Mesodermal cell (in vitro differentiated cells): ENCODE measurements at regions not wholly inside any gene's neighbourhood (a gene's known extent, or its start where the extent isn't known, plus 50 kb on each side); places are given as distances from the start of the nearest gene placed in this dataset.

Experiments
- H3K27ac ChIP-seq: 2 replicates; pipeline ENCODE4 v1.7.0; 2013; ENCODE audit warnings: mild to moderate bottlenecking, low read depth, low read length, moderate library complexity; ENCODE audit not compliant: severe bottlenecking
- H3K36me3 ChIP-seq: 2 replicates; pipeline ENCODE4 v1.7.1; 2013; ENCODE audit warnings: mild to moderate bottlenecking, low read length, moderate library complexity; ENCODE audit not compliant: control insufficient read depth, insufficient read depth
- H3K4me1 ChIP-seq: one replicate; pipeline ENCODE4 v1.7.1; 2013; ENCODE audit warnings: mild to moderate bottlenecking, low read length; ENCODE audit not compliant: insufficient read depth, control insufficient read depth, poor library complexity, severe bottlenecking
- H3K4me3 ChIP-seq: 2 replicates; pipeline ENCODE4 v1.7.0; 2013; ENCODE audit warnings: low read length, control low read depth, mild to moderate bottlenecking; ENCODE audit not compliant: insufficient read depth, poor library complexity, severe bottlenecking; ENCODE audit errors: extremely low read depth
- H3K9me3 ChIP-seq: 2 replicates; pipeline ENCODE4 v1.7.1; 2013; ENCODE audit warnings: mild to moderate bottlenecking, low read length, moderate library complexity; ENCODE audit not compliant: control insufficient read depth
- WGBS, 2 experiments: methylation state at CpG; one replicate each; pipeline ENCODE4 v1.1.5; 2013; ENCODE audit warnings: missing lambda C conversion rate in 2 of 2; ENCODE audit not compliant: insufficient coverage in 2 of 2; 5-methylcytosine and 5-hydroxymethylcytosine counted together

GRCh38 chr10:129365767-129366402 lies 101.2 kb upstream of the MGMT start:
- WGBS, 2 experiments, result 79 to 94% methylated on average over 3 to 4 of the region's 6 CpGs
- Histone ChIP-seq H3K36me3 (no peaks in the 10 kb centered on the region), H3K4me3 (no peak overlapping the region), H3K9me3 (no peaks in the 10 kb centered on the region), H3K27ac (no peak overlapping the region), H3K4me1 (no peaks in the 10 kb centered on the region)

- Histone ChIP-seq H3K36me3 (no peaks in the 10 kb centered on the region), H3K4me1 (no peaks in the 10 kb centered on the region), H3K27ac (no peak overlapping the region), H3K4me3 (no peak overlapping the region), H3K9me3 (no peaks in the 10 kb centered on the region)
- 78% methylated on average over 1 of the region's 3 CpGs; no CpG with 5 or more reads in 1 of the 2 experiments for WGBS, 2 experiments
Measured at GRCh38 chr10:129366450-129366849, 100.6 kb upstream of the MGMT start.

GRCh38 chr10:129369566-129369965 lies 97.5 kb upstream of the MGMT start:
- H3K4me1 ChIP-seq, result no peaks in the 10 kb centered on the region
- H3K9me3 ChIP-seq, result no peaks in the 10 kb centered on the region
- 67 to 75% methylated on average over 8 to 10 of the region's 10 CpGs for WGBS, 2 experiments
- H3K36me3 ChIP-seq, result no peaks in the 10 kb centered on the region
- H3K27ac ChIP-seq, result no peak overlapping the region
- no peak overlapping the region for H3K4me3 ChIP-seq

GRCh38 chr10:129371541-129371940 lies 95.5 kb upstream of the MGMT start:
- H3K36me3 ChIP-seq, result no peaks in the 10 kb centered on the region
- no peaks in the 10 kb centered on the region for H3K4me1 ChIP-seq
- H3K4me3 ChIP-seq, result no peak overlapping the region
- H3K9me3 ChIP-seq, result no peaks in the 10 kb centered on the region
- H3K27ac ChIP-seq, result no peak overlapping the region
- 61 to 71% methylated on average over 5 to 7 of the region's 7 CpGs for WGBS, 2 experiments

GRCh38 chr10:129372172-129372571 lies 94.9 kb upstream of the MGMT start:
- H3K9me3 ChIP-seq, result no peaks in the 10 kb centered on the region
- H3K4me1 ChIP-seq, result no peaks in the 10 kb centered on the region
- 86 to 93% methylated on average over 5 to 8 of the region's 9 CpGs for WGBS, 2 experiments

GRCh38 chr10:129373231-129373630 lies 93.8 kb upstream of the MGMT start:
- H3K27ac ChIP-seq, result no peak overlapping the region
- H3K36me3 ChIP-seq, result no peaks in the 10 kb centered on the region
- no peaks in the 10 kb centered on the region for H3K4me1 ChIP-seq
- H3K9me3 ChIP-seq, result no peaks in the 10 kb centered on the region
- no peak overlapping the region for H3K4me3 ChIP-seq
- WGBS, 2 experiments, result 90 to 96% methylated on average over 12 of the region's 12 CpGs

More at GRCh38 chr10:129372172-129372571, 94.9 kb upstream of the MGMT start:
- no peak overlapping the region for H3K27ac ChIP-seq
- no peak overlapping the region for H3K4me3 ChIP-seq
- no peaks in the 10 kb centered on the region for H3K36me3 ChIP-seq

- Histone ChIP-seq H3K27ac (no peak overlapping the region), H3K4me3 (no peak overlapping the region), H3K9me3 (no peaks in the 10 kb centered on the region), H3K4me1 (no peaks in the 10 kb centered on the region), H3K36me3 (no peaks in the 10 kb centered on the region)
- 88 to 93% methylated on average over 10 to 12 of the region's 12 CpGs for WGBS, 2 experiments
Measured at GRCh38 chr10:129373718-129374117, 93.3 kb upstream of the MGMT start.

- no peak overlapping the region for H3K4me3 ChIP-seq
- no peaks in the 10 kb centered on the region for H3K9me3 ChIP-seq
- 82 to 88% methylated on average over 4 of the region's 4 CpGs for whole genome bisulfite sequencing, 2 experiments
- no peaks in the 10 kb centered on the region for H3K4me1 ChIP-seq
- H3K36me3 ChIP-seq, result no peaks in the 10 kb centered on the region
- H3K27ac ChIP-seq, result no peak overlapping the region
Measured at GRCh38 chr10:129375171-129375570, 91.9 kb upstream of the MGMT start.

GRCh38 chr10:129375912-129376311 lies 91.1 kb upstream of the MGMT start:
- no peak overlapping the region for H3K27ac ChIP-seq
- H3K9me3 ChIP-seq, result no peaks in the 10 kb centered on the region
- H3K4me1 ChIP-seq, result no peaks in the 10 kb centered on the region
- H3K4me3 ChIP-seq, result no peak overlapping the region
- WGBS, 2 experiments, result 90 to 93% methylated on average over 8 of the region's 9 CpGs
- H3K36me3 ChIP-seq, result no peaks in the 10 kb centered on the region

GRCh38 chr10:129380279-129380678 lies 86.8 kb upstream of the MGMT start:
- Histone ChIP-seq H3K4me3 (no peak overlapping the region), H3K4me1 (no peaks in the 10 kb centered on the region), H3K27ac (no peak overlapping the region), H3K9me3 (no peaks in the 10 kb centered on the region), H3K36me3 (no peaks in the 10 kb centered on the region)
- WGBS, 2 experiments, result 85 to 97% methylated on average over 2 to 5 of the region's 5 CpGs

GRCh38 chr10:129381741-129382140 lies 85.3 kb upstream of the MGMT start:
- WGBS, 2 experiments, result no CpG with 5 or more reads among the region's 4 CpGs
- H3K4me3 ChIP-seq, result no peak overlapping the region
- H3K9me3 ChIP-seq, result no peaks in the 10 kb centered on the region
- H3K4me1 ChIP-seq, result no peaks in the 10 kb centered on the region
- H3K27ac ChIP-seq, result no peak overlapping the region
- H3K36me3 ChIP-seq, result no peaks in the 10 kb centered on the region
